LNCAP (cell line): ENCODE measurements at regions not wholly inside any gene's neighbourhood (a gene's known extent, or its start where the extent isn't known, plus 50 kb on each side); places are given as distances from the start of the nearest gene placed in this dataset.

Experiments used
- TF ChIP-seq, protein P1 (sequence below): fragments of 450-650 bp; IDR thresholded peaks from 2 replicates; pipeline ENCODE4 v1.5.1; 2017; ENCODE audit warnings: mild to moderate bottlenecking

DNA sequence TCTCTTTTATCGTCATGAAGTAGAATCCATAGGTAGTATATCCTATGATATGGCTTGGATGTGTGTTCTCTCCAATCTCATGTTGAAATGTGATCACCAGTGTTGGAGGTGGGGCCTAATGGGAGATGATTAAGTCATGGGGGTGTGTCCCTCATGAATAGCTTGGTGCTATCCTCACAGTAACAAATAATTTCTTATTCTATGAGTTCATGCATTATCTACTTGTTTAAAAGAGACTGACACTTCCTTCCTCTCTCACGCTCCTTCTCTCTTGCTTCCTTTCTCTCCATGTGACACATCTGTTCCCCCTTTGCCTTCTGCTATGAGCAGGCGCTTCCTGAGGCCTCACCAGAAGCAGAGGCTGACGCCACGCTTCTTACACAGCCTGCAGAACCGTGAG lies 165.6 kb downstream of the MREG start:
- TF ChIP-seq, protein P1, sequence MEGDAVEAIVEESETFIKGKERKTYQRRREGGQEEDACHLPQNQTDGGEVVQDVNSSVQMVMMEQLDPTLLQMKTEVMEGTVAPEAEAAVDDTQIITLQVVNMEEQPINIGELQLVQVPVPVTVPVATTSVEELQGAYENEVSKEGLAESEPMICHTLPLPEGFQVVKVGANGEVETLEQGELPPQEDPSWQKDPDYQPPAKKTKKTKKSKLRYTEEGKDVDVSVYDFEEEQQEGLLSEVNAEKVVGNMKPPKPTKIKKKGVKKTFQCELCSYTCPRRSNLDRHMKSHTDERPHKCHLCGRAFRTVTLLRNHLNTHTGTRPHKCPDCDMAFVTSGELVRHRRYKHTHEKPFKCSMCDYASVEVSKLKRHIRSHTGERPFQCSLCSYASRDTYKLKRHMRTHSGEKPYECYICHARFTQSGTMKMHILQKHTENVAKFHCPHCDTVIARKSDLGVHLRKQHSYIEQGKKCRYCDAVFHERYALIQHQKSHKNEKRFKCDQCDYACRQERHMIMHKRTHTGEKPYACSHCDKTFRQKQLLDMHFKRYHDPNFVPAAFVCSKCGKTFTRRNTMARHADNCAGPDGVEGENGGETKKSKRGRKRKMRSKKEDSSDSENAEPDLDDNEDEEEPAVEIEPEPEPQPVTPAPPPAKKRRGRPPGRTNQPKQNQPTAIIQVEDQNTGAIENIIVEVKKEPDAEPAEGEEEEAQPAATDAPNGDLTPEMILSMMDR = no peak

DNA sequence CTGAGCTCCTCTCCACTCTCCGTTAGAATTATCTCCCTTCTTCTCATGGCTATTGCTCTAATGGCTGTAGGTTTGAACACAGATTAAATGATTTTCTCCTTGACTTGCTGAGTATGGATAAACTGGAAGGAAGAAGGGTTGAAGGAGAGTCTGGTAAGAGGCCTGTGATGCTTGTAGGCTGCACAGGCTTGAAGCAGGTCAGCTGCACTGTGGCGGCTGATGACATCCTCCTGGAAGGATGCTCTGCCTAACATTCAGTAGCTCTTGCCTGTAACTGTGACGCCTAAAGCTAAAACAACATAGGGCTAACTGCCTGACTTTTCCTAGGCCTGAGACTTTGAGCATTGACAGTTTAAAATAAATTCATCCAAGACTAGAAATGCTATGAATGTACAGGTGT lies 166.3 kb downstream of the MREG start:
- TF ChIP-seq, protein P1 = no peak

DNA sequence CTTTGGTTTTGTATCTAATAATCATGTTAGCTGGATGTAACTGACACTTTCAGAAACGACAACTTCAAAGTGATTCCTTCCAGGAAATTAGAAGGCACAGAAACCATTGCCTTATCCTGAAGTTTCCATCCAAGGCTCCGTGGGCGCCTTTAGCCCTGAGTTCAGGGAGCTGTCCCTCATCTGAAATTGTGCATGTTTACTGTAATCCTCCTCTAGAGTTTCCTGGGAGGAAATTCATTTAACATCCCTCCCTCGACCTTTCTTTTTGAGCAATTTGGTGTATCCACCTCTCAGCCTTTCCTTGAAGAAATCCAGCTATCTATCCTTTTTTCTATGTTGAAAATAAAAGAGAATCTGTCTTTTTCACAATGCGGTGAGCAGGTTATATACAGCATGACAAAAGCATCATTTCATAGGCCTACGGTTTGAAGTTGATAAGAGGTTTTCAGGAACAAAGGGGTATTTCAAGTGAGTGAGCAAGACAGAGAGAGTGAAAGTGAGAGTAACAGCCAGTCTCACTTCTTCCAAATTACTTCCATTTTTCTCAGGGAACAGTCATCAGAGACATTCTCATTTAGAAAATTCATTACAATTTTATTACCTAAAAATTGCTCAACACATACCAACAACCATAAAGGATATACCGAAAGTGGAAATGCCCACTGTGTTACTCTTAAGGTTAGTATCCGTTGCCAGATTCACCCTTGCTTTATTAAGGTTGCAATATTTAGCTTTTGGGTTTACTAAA lies 167.3 kb downstream of the MREG start:
- TF ChIP-seq, protein P1 = no peak

DNA sequence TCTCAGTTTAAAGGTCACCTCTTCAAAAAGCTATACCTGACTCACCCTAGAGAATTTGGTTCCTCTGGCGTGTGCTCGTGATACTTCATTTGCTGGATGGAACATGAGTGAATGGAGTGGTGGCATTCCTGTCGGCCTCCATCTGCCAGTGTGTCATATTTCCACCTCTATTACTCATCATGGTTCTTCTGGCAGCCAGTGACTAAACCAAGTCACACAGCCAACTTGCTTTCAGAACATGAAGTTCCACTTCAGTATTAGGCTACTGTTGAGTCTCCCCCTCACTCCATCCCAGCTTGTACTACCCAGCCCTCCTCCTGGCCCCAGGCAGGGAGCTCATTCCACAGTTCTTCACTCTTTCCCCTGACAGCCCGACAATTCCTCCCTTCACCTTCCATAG lies 169.8 kb downstream of the MREG start:
- TF ChIP-seq, protein P1 = no peak

DNA sequence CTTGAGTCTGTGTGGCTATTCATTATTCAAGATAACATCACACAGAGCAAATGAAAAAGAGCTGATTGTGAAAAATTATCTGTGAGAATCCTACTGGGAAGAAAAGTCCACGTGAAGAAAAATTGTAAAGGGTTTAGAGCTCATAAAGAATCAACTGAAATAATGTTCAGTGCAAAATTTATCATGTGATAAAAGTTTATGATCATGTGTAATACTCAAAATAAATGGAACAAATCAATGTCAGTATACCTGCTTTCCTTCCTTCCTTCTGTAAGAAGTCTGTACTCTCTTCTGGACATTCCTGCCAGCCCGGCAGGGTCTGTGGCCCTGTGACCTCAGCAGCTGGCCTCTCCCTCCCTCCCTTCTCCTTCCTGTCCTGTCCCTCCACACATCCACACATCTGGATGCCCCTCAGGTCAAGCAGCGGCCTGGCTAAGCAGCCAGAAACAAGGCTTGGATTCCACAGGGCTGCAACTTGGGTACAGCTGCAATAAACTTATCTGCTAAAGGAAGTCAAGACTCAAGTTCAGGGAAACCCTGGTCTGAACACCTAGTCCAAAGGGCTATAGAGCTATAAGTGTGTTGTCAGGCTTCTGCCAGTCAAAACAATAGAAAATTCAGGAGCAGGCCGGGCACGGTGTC lies 172.1 kb downstream of the MREG start:
- TF ChIP-seq, protein P1 = no peak

DNA sequence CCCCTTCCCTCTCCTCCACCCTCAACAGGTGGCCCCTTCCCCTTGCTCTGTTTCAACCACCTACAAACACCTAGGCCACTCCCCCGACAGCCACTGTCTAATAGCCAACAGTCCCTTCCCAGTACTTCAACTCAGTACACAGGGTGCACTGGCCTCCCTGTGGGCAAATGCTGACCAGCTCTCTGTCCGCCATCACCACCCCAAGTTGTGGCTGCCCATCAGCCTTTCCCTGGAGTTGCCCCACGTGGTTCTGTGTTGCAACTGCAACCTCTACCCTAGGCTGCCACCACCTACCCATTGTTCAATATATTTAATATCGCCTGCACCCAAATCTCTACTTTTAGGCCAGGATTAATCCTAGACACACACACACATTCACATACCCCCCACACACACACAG lies 173.5 kb downstream of the MREG start:
- TF ChIP-seq, protein P1 = no peak

DNA sequence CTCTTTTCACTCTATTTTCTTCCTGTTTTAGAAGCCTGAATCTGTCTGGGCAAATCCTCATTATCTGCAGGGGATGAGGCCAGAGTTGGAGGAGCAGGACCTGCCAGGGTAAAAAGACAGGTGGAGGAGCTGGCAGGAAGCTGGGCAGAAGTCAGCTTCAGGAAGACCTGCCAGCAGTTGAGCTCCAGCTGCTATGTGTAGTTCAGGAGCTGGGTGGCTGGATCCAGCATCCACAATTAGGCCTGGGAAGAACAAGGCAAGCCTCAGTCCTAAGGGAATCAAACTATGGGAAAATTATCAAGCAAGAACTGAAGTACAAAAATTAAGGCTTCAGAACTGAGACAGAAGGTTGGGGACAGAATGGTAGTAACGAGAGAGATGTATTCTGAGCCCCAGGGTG lies 174.0 kb downstream of the MREG start:
- TF ChIP-seq, protein P1 = no peak
